ENCODE measurements at regions not wholly inside any gene's neighbourhood (a gene's known extent, or its start where the extent isn't known, plus 50 kb on each side); places are given as distances from the start of the nearest gene placed in this dataset.

- TF ChIP-seq CTCF (IDR thresholded peaks at IDR 0.05) (no peak), POLR2A (IDR thresholded peaks at IDR 0.05) (no peak)
These were observed 1686.4 kb downstream of the GRIK2 start for GRCh38 chr6:103079867-103080266.
